NCI-H1417 (cell line): ENCODE measurements at regions not wholly inside any gene's neighbourhood (a gene's known extent, or its start where the extent isn't known, plus 50 kb on each side); places are given as distances from the start of the nearest gene placed in this dataset.
"Not testable (repeated sequence)": the region's sequence is repeated elsewhere in the genome, so short reads cannot be mapped to it uniquely, and the experiment has no call there.

Source experiments
- DNase-seq, 3 experiments: peaks; one replicate each; lab custom pipeline; 2025; lab: John Stamatoyannopoulos, UW

DNA sequence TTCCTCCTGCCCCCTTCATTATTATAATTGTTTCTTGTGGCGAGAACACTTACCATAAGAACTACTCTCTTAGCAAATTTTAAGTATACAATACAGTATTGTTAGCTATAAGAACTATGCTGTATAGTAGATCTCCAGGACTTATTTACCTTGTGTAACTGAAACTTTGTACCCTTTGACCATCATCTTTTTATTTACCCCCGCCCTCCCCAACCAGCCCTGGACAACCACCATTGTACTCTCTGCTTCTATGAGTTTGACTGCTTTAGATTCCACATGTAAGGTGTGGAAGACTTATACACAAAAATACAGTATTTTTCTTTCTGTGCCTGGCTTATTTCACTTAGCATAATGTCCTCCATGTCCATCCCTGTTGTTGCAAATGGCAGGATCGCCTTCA lies 161.1 kb downstream of the PHF8 start:
- DNase-seq = no peak

DNA sequence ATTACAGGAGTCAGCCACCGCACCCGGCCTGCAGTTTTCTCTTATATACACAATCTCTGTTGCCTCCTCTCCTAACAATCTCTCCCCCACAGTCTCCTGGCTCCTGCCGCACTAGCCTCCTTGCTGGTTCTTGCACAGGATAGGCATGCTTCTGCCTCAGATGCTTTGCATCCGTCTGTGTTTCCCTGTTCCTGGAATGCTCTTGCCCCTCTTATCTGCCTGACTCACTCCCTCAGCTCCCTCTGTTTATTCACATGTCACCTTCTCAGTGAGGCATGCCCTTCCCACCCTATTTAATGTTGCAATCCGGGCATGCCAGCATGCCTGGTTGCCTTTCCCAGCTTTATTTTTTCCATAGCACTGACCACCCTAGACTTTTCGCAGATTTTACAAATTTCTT lies 161.9 kb downstream of the PHF8 start:
- DNase-seq = no peak

DNA sequence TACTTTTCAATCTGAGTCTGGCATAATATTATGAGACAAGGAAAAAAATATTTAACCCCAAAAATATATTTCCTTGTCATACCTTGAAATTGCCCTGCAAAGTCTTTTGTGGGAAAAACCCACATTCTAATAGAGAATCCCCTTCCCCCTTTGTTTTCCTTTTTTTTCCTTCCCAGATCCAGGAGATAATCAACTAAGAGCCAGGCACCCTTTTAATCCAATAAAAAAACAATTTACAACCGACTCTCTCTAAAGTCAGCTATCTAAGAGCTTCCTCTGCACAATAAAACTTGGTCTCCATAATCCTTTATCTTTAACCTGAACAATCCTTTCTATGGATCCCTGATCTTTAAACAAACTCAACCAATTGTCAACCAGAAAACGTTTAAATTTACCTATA lies 163.5 kb downstream of the PHF8 start:
- DNase-seq = not testable (repeated sequence)

DNA sequence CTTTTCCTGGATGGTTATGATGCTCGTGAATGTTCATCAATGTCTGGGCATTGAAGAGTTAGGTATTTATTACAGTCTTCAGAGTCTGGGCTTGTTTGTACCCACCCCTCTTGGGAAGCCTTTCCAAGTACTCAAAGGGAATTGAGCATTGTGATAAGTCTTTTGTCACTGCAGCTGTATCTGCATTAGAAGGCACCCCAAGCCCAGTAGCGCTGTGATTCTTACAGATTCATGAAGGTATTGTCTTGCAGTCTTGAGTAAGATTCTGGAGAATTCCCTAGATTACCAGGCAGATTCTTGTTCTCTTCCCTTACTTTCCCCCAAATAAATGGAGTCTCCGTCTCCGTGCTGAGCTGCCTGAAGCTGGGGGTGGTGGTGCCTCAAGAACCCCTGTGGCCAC lies 173.4 kb upstream of the HUWE1 start:
- DNase-seq = no peak

DNA sequence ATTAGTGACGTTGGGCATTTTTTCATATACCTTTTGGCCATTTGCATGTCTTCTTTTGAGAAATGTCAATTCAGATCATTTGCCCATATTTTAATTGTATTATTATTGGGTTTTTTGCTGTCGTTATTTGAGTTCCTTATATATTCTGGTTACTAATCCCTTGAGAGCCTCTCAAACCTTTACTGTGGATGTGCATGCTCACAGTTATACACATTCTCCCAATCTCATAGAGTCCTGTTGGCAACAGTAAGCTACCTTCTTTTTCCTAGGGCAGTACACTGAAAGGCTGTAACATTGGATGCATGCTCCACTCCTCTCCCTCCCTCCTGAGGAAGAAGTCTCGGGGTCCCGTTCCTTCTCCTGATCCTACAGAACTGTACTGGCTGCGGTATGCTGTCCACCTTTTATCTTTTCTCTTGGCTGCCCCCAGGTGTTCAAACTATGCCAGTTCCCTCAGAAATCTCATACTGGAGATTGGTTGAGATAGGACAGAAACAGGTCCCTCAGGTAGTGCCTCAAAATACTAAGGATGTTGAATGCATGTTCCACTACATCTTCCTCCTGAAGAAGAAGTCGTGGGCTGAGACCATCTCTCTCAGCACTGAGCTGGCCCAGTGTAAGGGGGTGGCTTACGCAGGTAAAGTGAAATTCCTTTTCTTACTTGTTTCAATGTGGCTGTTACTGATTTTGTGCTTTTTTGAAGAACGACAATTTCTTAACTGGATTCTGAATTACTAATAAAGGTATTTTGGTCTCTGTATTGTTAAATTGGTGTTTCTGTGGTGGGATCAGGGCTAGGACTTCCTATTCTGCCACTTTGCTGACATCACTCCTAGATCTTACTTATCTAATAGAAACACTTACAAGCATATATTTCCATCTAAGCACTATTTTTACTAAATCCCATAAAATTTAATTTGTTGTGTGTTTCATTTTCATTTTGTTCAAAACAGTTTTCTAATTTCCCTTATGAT lies 145.4 kb upstream of the HUWE1 start:
- peak; percentile 5 to 70 (median 40) for DNase-seq

DNA sequence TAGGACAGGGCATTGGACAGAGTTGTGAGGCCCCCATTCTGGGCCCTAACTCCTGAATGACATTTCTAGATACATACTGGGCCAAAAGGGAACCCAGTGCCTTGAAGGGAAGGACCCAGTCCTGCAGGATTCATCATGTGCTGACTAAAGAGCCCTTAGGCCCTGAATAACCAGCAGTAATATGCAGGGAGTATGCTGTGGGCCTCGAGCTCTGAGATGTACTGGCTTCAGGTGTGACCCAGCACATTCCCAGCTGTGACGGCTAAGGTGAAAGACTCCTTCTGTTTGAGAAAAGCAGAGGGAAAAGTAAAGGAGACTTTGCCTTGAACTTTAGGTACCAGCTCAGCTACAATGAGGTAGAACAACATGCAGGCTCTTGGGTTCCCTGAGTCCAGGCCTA lies 138.2 kb upstream of the HUWE1 start:
- no peak for DNase-seq

DNA sequence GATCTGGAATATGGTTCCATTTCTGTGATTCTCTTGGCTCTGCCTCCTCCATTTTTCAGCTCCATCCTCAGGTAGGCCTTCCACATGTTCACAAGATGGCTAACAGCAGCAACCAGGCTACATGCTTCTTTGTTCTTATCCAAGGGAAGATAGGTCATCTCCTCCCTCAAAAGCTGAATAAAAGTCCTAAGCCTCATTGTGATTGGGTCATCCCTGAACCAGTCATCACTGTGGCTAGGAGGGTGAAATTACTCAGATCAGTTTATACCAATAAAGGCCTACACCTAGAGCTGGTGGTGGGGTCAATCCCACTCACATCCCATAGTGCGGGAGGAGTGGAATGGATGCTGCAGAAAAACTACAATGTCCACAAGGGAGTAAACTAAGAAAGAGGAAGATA lies 131.6 kb upstream of the HUWE1 start:
- DNase-seq = not testable (repeated sequence)

DNA sequence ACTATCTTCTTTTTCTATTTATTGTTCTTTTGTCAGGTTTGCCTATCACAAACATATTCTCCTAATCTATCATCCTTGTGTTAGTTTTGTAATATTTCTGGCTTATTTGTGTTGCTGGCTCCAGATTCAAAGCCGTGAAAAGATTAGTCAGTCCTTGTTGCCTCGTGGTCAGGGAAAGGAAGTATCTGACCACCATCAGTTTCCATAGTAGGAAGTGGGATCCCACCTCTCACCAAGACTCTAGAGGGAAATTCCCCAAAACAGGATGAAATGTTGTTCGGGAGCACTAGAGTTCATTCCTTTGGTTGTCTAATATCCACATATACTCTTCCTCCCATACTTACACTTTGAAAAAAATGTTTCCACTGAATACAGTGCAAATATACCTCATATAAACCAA lies 131.0 kb upstream of the HUWE1 start:
- no peak for DNase-seq

DNA sequence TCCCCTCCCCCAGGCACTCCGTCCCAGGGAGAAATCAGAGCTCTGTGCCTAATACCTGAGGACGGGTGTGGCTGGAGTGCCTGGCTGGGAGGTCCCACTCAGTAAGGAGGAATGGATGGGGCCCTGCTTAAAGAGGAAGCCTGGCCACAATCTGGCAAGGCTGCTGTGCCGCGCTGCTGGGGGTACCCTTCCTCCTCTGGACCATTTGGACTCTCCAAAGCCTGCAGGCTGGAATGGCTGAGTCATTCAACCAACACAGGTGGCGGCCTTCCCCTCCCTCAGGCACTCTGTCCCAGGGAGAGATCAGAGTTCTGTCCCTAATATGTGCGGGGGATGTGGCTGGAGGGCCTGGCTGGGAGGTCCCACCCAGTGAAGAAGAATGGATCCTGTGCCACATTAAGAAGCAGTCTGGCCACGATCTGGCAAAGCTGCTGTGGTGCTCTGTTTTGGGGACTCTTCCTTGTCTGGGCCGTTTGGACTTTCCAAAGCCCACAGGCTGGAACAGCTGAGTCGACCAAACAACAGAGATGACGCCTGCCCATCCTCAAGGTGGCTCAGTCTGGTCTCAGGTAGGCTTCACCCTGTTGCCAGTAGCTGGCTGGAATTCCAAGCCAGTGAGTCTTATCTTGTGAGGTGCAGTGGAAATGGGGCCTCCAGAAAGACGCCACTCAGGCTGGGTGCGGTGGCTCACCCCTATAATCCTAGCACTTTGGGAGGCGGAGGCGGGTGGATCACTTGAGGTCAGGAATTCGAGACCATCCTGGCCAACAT lies 127.3 kb upstream of the HUWE1 start:
- no peak for DNase-seq

DNA sequence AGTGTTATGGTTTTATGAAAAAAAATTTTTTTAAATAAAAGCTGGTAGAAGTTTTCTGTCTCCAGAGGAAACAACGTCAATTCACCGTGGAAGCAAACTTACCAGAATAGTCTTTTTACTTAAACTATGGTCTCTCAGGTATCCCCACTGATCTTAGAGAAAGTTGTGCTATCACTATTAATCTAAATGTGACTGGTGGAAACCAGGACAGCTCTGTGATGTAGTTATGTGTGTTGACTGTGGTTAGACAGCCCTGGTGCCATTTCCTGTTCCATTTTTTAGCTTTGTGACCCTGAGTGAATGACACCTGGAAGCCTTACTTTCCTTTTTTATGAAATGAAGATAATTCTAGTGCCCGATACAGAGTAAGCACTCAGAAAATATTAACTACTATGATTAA lies 111.8 kb upstream of the HUWE1 start:
- no peak for DNase-seq

DNA sequence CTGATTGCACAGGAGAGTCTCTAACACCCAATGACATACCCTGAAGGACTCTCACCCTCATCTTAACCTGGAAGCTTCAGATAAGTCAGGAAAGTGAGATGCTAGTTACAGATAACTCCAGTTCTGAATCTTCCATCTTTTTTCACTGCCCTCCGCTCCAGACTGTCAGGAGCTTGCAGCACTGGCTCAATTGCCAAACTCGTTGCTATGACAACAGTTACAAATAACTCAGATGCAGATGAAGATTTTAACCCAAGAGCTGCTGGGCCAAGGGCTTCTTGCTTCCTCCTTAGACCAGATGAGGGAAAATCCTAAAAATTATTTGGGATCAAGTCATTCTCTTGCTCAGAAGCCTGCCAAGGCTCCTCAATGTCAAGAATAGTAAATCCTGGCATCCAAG lies 109.1 kb upstream of the HUWE1 start:
- no peak for DNase-seq

DNA sequence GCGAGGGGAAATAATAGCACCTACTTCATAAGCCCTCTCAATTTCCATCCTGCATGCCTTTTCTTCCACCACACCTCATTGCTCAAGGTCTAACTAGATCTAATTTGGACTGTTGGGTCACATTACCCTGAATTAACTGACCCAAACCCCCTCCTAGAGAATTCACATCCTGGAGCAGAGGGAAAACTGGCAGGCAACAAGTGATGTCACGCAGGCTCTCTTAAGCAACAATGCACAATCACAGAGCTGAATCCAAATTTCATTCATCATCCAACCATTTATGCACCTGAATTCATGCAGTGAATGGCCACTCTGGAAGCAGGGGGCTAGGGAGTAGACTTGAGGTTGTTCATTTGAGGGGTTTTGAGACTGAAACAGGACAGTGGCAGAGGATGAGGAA lies 107.7 kb upstream of the HUWE1 start:
- DNase-seq = no peak

DNA sequence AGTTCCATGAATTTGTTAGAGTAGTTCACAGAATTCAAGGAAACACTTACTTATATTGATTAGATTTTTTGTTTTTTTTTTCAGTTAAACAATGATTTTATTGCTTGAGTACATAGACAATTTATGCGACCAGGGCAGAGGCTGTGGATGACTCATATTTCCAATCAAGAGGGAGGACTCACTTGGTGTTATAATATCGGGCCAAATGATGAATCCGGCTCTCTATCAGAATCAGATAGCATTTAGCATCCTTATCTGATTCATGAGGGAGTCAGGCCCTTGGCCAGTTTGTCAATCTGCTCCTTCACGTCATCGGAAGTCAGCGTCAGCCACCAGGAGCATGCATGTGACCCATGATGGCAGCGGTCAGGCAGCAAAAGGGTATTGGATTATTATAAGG lies 82.3 kb upstream of the HUWE1 start:
- no peak for DNase-seq

DNA sequence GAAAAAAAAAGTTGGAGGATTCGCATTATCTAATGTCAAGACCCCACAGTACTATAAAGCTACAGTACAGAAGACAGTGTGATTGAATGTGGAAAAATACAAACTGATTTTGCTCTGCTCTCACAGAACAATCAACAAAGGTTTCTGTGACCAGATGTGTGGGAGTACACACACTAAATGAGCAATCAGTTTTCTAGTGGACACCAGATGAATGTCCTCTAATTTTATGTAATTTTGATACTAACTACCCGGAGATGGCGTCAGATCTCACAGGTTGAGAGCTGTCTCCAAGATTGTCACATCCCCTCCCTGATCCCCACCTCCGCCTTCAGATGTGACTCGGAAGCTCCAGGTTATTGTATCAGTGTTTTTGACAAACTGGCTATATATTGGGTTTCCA lies 81.9 kb upstream of the HUWE1 start:
- DNase-seq = no peak

DNA sequence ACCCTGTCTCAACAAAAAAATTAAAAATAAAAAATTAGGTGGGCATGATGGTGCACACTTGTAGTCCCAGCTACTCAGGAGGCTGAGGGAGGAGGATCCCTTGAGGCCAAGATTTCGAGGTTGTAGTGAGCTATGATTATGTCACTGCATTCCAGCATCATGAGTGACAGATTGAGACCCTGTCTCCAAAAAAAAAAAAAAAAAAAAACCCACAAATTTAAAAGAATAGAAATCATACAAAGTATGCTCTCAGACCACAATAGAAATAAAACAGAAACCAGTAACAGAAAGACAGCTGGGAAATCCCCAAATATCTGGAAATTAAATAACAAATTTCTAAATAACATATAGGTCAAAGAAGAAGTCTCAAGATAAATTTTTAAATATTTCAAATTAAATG lies 81.0 kb upstream of the HUWE1 start:
- no peak for DNase-seq

DNA sequence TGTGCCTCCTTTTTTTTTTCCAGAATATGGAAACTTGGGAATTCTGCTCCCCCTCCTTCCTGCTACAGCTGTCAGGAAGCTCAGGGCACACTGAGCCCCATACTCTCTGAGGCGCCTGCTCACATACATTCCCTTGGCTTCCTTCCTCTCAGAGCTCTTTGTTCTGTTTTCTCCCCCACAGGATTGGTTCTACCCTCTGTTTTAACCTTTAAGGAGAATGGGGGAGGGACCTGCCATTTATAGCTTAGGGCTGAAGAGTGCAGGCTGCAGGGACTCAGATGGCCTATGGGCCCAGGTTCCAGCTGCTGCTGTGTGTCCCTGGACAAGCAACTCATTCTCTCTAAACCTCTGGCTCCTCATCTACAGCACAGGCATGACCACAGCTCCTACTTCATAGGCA lies 70.7 kb upstream of the HUWE1 start:
- DNase-seq = not testable (repeated sequence)

DNA sequence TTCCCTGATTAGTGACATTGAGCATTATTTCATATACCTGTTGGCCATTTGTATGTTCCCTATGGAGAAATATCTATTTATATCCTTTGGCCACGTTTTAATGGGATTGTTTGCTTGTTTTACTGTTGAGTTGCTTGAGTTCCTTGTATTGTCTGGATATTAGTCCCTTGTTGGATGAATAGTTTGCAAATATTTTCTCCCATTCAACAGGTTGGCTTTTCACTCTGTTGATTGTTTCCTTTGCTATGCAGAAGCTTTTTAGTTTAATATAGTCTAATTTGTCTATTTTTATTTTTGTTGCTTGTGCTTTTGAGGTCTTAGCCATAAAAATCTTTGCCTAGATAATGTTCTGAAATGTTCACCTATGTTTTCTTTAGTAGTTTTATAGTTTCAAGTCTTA lies 60.2 kb upstream of the HUWE1 start:
- DNase-seq = no peak

DNA sequence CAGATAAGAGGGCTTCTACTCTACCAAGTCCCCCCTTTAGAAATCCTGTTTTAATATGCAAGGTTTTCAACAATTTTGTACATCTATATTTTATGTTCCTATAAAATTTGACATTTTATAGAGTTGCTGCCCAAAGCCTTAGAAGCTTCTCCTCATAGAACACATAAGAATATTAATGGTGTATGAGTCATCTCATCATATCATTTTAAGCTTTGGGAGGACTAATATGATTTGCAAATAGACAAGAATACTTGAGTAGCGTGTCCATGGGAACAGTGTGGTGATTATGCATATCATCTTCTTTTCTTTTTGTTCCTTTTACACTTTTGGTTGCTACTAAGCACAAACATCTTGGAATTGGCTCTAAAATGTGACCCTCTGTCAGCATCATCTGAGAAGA lies 56.7 kb upstream of the HUWE1 start:
- no peak for DNase-seq

DNA sequence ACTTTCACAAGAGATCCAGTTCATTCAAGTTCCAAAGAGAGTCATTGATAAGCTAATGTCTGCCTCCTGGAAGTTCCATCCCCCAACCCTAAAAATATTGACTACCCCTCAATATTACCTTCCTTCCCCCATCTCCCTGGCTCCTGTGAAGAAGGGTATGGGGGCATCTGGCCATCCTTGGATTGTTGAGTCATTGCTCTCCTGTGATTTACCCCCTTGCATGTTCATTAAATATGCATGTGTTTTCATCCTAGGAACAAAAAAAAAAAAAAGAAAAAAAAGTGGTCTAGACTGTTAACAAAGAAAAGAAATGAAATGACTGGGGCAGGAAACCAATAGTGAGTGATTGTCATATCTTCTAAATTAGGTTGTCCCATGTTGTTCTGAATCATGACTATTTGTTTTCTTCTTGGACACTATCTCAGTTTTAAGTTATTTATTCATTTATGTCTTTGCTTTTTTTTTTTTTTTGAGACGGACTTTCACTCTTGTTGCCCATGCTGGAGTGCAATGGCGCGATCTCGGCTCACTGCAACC lies 51.9 kb upstream of the HUWE1 start:
- no peak for DNase-seq
